ENCODE measurements at regions not wholly inside any gene's neighbourhood (a gene's known extent, or its start where the extent isn't known, plus 50 kb on each side); places are given as distances from the start of the nearest gene placed in this dataset.

- Histone ChIP-seq H3F3A (ENCODE audit: insufficient read depth, low read length) (no peaks in the 10 kb centered on the region), H3K4me2 (ENCODE audit: low read length) (no peak overlapping the region), H3K9ac (ENCODE audit: low read length) (no peak overlapping the region), H3K27ac (ENCODE audit: low read depth, low read length, poor library complexity, severe bottlenecking) (no peak overlapping the region), H3K4me1 (ENCODE audit: insufficient read depth, low read length, severe bottlenecking) (no peaks in the 10 kb centered on the region), H3K27me3 (ENCODE audit: insufficient read depth, low read length) (no peaks in the 10 kb centered on the region), H3K79me2 (ENCODE audit: insufficient read depth, low read length) (no peaks in the 10 kb centered on the region), H2AFZ (ENCODE audit: low read length) (no peak overlapping the region), H3K36me3 (ENCODE audit: insufficient read depth, low read length) (no peaks in the 10 kb centered on the region), H4K20me1 (ENCODE audit: insufficient read depth, low read length) (no peaks in the 10 kb centered on the region), H3K9me3 (ENCODE audit: low read length) (no peaks in the 10 kb centered on the region), H3K4me3 (ENCODE audit: low read depth, low read length, poor library complexity, severe bottlenecking) (no peak overlapping the region), H3K9me2 (ENCODE audit: low read depth, low read length) (no peaks in the 10 kb centered on the region)
- TF ChIP-seq CTCF (IDR thresholded peaks at IDR 0.05; ENCODE audit: low read length) (no peak), EZH2 (IDR thresholded peaks at IDR 0.05; ENCODE audit: borderline replicate concordance, low read length) (no peak)
These were observed 55.3 kb upstream of the LEKR1 start for GRCh38 chr3:156770699-156771414.

- Histone ChIP-seq H3K9ac (ENCODE audit: low read length) (no peak overlapping the region), H2AFZ (ENCODE audit: low read length) (no peak overlapping the region), H3K4me3 (ENCODE audit: low read depth, low read length, poor library complexity, severe bottlenecking) (no peak overlapping the region), H3K9me2 (ENCODE audit: low read depth, low read length) (no peaks in the 10 kb centered on the region), H3F3A (ENCODE audit: insufficient read depth, low read length) (no peaks in the 10 kb centered on the region), H4K20me1 (ENCODE audit: insufficient read depth, low read length) (no peaks in the 10 kb centered on the region), H3K36me3 (ENCODE audit: insufficient read depth, low read length) (no peaks in the 10 kb centered on the region), H3K79me2 (ENCODE audit: insufficient read depth, low read length) (no peaks in the 10 kb centered on the region), H3K27me3 (ENCODE audit: insufficient read depth, low read length) (no peaks in the 10 kb centered on the region), H3K27ac (ENCODE audit: low read depth, low read length, poor library complexity, severe bottlenecking) (no peak overlapping the region), H3K9me3 (ENCODE audit: low read length) (no peaks in the 10 kb centered on the region), H3K4me1 (ENCODE audit: insufficient read depth, low read length, severe bottlenecking) (no peaks in the 10 kb centered on the region), H3K4me2 (ENCODE audit: low read length) (no peak overlapping the region)
- no peak for TF ChIP-seq EZH2 (IDR thresholded peaks at IDR 0.05; ENCODE audit: borderline replicate concordance, low read length)
- TF ChIP-seq CTCF (IDR thresholded peaks at IDR 0.05; ENCODE audit: low read length) = no peak
These were observed 53.5 kb upstream of the LEKR1 start for GRCh38 chr3:156772588-156773206.

- no peaks in the 10 kb centered on the region for H3K4me1 ChIP-seq (ENCODE audit: insufficient read depth, low read length, severe bottlenecking)
- H4K20me1 ChIP-seq (ENCODE audit: insufficient read depth, low read length) = no peaks in the 10 kb centered on the region
- H3K9me3 ChIP-seq (ENCODE audit: low read length) = no peaks in the 10 kb centered on the region
- H3K27me3 ChIP-seq (ENCODE audit: insufficient read depth, low read length) = no peaks in the 10 kb centered on the region
- TF ChIP-seq EZH2 (IDR thresholded peaks at IDR 0.05; ENCODE audit: borderline replicate concordance, low read length) = no peak
- TF ChIP-seq CTCF (IDR thresholded peaks at IDR 0.05; ENCODE audit: low read length) = no peak
- no peak overlapping the region for H3K4me3 ChIP-seq (ENCODE audit: low read depth, low read length, poor library complexity, severe bottlenecking)
- no peak overlapping the region for H3K9ac ChIP-seq (ENCODE audit: low read length)
- no peaks in the 10 kb centered on the region for H3F3A ChIP-seq (ENCODE audit: insufficient read depth, low read length)
- H3K4me2 ChIP-seq (ENCODE audit: low read length) = no peak overlapping the region
- no peaks in the 10 kb centered on the region for H3K79me2 ChIP-seq (ENCODE audit: insufficient read depth, low read length)
- no peaks in the 10 kb centered on the region for H3K36me3 ChIP-seq (ENCODE audit: insufficient read depth, low read length)
- no peaks in the 10 kb centered on the region for H3K9me2 ChIP-seq (ENCODE audit: low read depth, low read length)
- H3K27ac ChIP-seq (ENCODE audit: low read depth, low read length, poor library complexity, severe bottlenecking) = no peak overlapping the region
- no peak overlapping the region for H2AFZ ChIP-seq (ENCODE audit: low read length)
These were observed 50.1 kb upstream of the LEKR1 start for GRCh38 chr3:156776031-156776430.

Data from OCI-LY1 (cell line).